ENCODE measurements at regions not wholly inside any gene's neighbourhood (a gene's known extent, or its start where the extent isn't known, plus 50 kb on each side); places are given as distances from the start of the nearest gene placed in this dataset.

DNA sequence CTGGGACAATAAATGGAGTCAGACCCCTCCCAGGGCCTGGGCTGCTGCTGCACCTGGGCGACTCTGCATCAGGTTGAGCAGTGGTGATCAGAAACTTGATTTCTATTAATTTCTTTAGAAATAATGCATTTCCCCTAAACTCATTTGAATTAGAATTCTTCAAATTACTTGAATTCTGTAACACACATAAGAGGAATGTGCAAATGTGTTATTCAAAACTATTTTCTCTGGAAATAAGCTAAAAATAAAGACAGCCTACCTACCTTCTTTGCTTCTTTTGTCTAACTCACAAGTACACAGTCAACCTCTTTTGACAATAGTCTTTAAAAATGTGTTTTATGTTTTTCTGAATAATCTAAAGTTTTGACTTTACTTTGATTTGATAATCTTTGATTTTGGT lies 433.0 kb downstream of the KLF12 start:
- Histone ChIP-seq H3K9ac (ENCODE audit: low read length) (no peak overlapping the region), H3F3A (ENCODE audit: insufficient read depth, low read length, poor library complexity, severe bottlenecking) (no peaks in the 10 kb centered on the region), H3K27me3 (ENCODE audit: insufficient read depth, low read depth, low read length) (no peaks in the 10 kb centered on the region), H3K9me3 (ENCODE audit: low read length) (no peaks in the 10 kb centered on the region), H3K79me2 (replicated peaks; ENCODE audit: insufficient read depth, low read length) (no peaks in the 10 kb centered on the region), H2AFZ (ENCODE audit: low read depth, low read length) (no peak overlapping the region), H3K4me2 (ENCODE audit: low read length) (no peak overlapping the region), H3K36me3 (ENCODE audit: insufficient read depth, low read length) (peaks cover 6% of the 10 kb centered on the region), H4K20me1 (ENCODE audit: insufficient read depth) (no peaks in the 10 kb centered on the region), H3K27ac (ENCODE audit: low read length) (no peak overlapping the region), H3K4me3 (ENCODE audit: low read length) (no peak overlapping the region), H3K9me2 (ENCODE audit: insufficient read depth, low read length) (no peaks in the 10 kb centered on the region)
- TF ChIP-seq RAD21 (conservative IDR thresholded peaks at IDR 0.05) (no peak), MXI1 (conservative IDR thresholded peaks at IDR 0.05; ENCODE audit: poor library complexity, severe bottlenecking) (no peak)

DNA sequence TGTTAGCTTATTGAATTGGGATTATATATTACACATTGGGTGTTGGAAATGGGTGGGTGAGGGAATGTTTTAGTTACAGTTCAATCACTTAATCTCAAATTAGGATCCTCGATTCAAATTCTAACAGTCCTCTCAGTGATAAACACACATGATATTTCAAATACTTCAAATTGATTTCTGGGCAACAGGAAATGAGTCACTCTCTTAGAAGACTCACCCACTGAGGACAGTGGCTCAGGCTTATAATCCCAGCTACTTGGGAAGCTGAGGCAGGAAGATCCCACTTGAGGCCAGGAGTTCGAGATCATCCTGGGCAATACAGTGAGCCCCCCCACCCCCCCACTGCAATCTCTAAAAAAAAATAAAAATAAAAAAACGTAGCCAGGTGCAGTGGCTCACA lies 435.3 kb downstream of the KLF12 start:
- Histone ChIP-seq H3F3A (ENCODE audit: insufficient read depth, low read length, poor library complexity, severe bottlenecking) (no peaks in the 10 kb centered on the region), H4K20me1 (ENCODE audit: insufficient read depth) (no peaks in the 10 kb centered on the region), H3K9ac (ENCODE audit: low read length) (no peak overlapping the region), H3K9me3 (ENCODE audit: low read length) (no peaks in the 10 kb centered on the region), H3K36me3 (ENCODE audit: insufficient read depth, low read length) (peaks cover 17% of the 10 kb centered on the region), H2AFZ (ENCODE audit: low read depth, low read length) (no peak overlapping the region), H3K9me2 (ENCODE audit: insufficient read depth, low read length) (no peaks in the 10 kb centered on the region), H3K27ac (ENCODE audit: low read length) (no peak overlapping the region), H3K79me2 (replicated peaks; ENCODE audit: insufficient read depth, low read length) (no peaks in the 10 kb centered on the region), H3K27me3 (ENCODE audit: insufficient read depth, low read depth, low read length) (no peaks in the 10 kb centered on the region), H3K4me3 (ENCODE audit: low read length) (no peak overlapping the region), H3K4me2 (ENCODE audit: low read length) (no peak overlapping the region)
- TF ChIP-seq EP300 (conservative IDR thresholded peaks at IDR 0.05; ENCODE audit: poor library complexity, severe bottlenecking): no peak
- TF ChIP-seq, protein P1, sequence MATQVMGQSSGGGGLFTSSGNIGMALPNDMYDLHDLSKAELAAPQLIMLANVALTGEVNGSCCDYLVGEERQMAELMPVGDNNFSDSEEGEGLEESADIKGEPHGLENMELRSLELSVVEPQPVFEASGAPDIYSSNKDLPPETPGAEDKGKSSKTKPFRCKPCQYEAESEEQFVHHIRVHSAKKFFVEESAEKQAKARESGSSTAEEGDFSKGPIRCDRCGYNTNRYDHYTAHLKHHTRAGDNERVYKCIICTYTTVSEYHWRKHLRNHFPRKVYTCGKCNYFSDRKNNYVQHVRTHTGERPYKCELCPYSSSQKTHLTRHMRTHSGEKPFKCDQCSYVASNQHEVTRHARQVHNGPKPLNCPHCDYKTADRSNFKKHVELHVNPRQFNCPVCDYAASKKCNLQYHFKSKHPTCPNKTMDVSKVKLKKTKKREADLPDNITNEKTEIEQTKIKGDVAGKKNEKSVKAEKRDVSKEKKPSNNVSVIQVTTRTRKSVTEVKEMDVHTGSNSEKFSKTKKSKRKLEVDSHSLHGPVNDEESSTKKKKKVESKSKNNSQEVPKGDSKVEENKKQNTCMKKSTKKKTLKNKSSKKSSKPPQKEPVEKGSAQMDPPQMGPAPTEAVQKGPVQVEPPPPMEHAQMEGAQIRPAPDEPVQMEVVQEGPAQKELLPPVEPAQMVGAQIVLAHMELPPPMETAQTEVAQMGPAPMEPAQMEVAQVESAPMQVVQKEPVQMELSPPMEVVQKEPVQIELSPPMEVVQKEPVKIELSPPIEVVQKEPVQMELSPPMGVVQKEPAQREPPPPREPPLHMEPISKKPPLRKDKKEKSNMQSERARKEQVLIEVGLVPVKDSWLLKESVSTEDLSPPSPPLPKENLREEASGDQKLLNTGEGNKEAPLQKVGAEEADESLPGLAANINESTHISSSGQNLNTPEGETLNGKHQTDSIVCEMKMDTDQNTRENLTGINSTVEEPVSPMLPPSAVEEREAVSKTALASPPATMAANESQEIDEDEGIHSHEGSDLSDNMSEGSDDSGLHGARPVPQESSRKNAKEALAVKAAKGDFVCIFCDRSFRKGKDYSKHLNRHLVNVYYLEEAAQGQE (IDR thresholded peaks at IDR 0.05; ENCODE audit: borderline replicate concordance): no peak
- no peak for TF ChIP-seq EZH2 (IDR thresholded peaks at IDR 0.05; ENCODE audit: borderline replicate concordance, insufficient read depth, low read length, poor library complexity, severe bottlenecking)
- TF ChIP-seq, protein P2, sequence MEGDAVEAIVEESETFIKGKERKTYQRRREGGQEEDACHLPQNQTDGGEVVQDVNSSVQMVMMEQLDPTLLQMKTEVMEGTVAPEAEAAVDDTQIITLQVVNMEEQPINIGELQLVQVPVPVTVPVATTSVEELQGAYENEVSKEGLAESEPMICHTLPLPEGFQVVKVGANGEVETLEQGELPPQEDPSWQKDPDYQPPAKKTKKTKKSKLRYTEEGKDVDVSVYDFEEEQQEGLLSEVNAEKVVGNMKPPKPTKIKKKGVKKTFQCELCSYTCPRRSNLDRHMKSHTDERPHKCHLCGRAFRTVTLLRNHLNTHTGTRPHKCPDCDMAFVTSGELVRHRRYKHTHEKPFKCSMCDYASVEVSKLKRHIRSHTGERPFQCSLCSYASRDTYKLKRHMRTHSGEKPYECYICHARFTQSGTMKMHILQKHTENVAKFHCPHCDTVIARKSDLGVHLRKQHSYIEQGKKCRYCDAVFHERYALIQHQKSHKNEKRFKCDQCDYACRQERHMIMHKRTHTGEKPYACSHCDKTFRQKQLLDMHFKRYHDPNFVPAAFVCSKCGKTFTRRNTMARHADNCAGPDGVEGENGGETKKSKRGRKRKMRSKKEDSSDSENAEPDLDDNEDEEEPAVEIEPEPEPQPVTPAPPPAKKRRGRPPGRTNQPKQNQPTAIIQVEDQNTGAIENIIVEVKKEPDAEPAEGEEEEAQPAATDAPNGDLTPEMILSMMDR (IDR thresholded peaks at IDR 0.05; ENCODE audit: poor library complexity, severe bottlenecking): no peak
- no peak for TF ChIP-seq POLR2AphosphoS5 (IDR thresholded peaks at IDR 0.05)
- no peak for TF ChIP-seq MXI1 (conservative IDR thresholded peaks at IDR 0.05; ENCODE audit: poor library complexity, severe bottlenecking)
- no peak for TF ChIP-seq SMC3 (conservative IDR thresholded peaks at IDR 0.05; ENCODE audit: poor library complexity)

DNA sequence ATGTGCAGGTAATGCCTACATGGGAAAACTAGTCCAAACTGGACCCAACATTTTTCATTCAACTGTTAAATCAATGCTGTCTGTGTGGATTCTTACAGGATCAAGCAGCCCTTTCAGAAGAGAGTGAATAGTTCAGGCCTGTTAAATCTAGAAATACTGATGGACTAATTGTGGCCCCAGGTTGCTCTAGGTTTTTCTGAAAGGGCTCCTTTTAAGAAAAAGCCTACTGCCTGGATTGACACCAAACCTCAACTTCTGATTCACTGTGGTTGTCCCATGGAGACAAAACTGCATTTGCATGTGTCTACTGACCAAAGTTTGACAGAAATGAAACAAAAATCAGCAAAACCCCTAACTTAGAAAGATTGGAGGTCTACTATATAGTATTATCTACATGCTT lies 437.0 kb downstream of the KLF12 start:
- H3K79me2 ChIP-seq (replicated peaks; ENCODE audit: insufficient read depth, low read length): no peaks in the 10 kb centered on the region
- H3F3A ChIP-seq (ENCODE audit: insufficient read depth, low read length, poor library complexity, severe bottlenecking): no peaks in the 10 kb centered on the region
- no peak overlapping the region for H3K9ac ChIP-seq (ENCODE audit: low read length)
- H3K4me2 ChIP-seq (ENCODE audit: low read length): no peak overlapping the region
- TF ChIP-seq EZH2 (IDR thresholded peaks at IDR 0.05; ENCODE audit: borderline replicate concordance, insufficient read depth, low read length, poor library complexity, severe bottlenecking) (no peak), EP300 (conservative IDR thresholded peaks at IDR 0.05; ENCODE audit: poor library complexity, severe bottlenecking) (no peak), MXI1 (conservative IDR thresholded peaks at IDR 0.05; ENCODE audit: poor library complexity, severe bottlenecking) (no peak), TAF1 (IDR thresholded peaks at IDR 0.05; ENCODE audit: low read depth) (no peak), RAD21 (conservative IDR thresholded peaks at IDR 0.05) (no peak), POLR2AphosphoS5 (IDR thresholded peaks at IDR 0.05) (no peak), SMC3 (conservative IDR thresholded peaks at IDR 0.05; ENCODE audit: poor library complexity) (no peak)
- TF ChIP-seq, protein P1 (IDR thresholded peaks at IDR 0.05; ENCODE audit: borderline replicate concordance): no peak
- TF ChIP-seq, protein P2 (IDR thresholded peaks at IDR 0.05; ENCODE audit: poor library complexity, severe bottlenecking): no peak
- no peaks in the 10 kb centered on the region for H3K9me3 ChIP-seq (ENCODE audit: low read length)
- H3K9me2 ChIP-seq (ENCODE audit: insufficient read depth, low read length): no peaks in the 10 kb centered on the region
- H4K20me1 ChIP-seq (ENCODE audit: insufficient read depth): no peaks in the 10 kb centered on the region
- no peak overlapping the region for H3K4me3 ChIP-seq (ENCODE audit: low read length)
- H3K27me3 ChIP-seq (ENCODE audit: insufficient read depth, low read depth, low read length): no peaks in the 10 kb centered on the region
- H3K27ac ChIP-seq (ENCODE audit: low read length): no peak overlapping the region
- H3K36me3 ChIP-seq (ENCODE audit: insufficient read depth, low read length): peaks cover 15% of the 10 kb centered on the region
- no peak overlapping the region for H2AFZ ChIP-seq (ENCODE audit: low read depth, low read length)

Data from neural cell (in vitro differentiated cells).